ENCODE measurements at regions not wholly inside any gene's neighbourhood (a gene's known extent, or its start where the extent isn't known, plus 50 kb on each side); places are given as distances from the start of the nearest gene placed in this dataset.

DNA sequence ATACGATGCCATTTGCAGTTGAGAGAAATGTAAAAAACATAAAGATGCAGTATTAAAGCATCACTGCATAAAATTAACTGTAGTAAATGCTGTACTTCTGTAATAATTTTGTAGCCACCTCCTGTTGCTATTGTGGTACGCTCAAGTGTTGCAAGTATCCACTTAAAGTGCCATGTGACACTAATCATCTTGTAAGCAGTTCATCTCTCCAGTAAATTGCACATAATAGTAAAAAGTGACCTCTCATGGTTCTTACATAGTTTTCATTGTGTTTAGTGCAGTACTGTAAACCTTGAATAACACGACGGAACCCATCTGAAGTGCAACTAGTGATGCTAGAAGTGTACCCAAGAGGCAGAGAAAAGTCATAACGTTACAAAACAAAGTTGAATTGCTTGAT is 190.1 kb upstream of the VGLL2 start:
- H3K4me3 ChIP-seq (ENCODE audit: low read depth, low read length): no peak overlapping the region
- POLR2A ChIA-PET: no interaction called here
- H3K27me3 ChIP-seq (ENCODE audit: control insufficient read depth, insufficient read depth, low read length): no peaks in the 10 kb centered on the region
- CTCF ChIA-PET: no interaction called here
- no peaks in the 10 kb centered on the region for H3K9me3 ChIP-seq (ENCODE audit: control insufficient read depth, insufficient read depth, low read length)
- no peak for TF ChIP-seq CTCF (IDR thresholded peaks at IDR 0.05; ENCODE audit: low read depth, low read length)
- no peak overlapping the region for H3K27ac ChIP-seq (ENCODE audit: low read depth, low read length)
- DNase-seq (ENCODE audit: low read depth, low spot score): no peak

DNA sequence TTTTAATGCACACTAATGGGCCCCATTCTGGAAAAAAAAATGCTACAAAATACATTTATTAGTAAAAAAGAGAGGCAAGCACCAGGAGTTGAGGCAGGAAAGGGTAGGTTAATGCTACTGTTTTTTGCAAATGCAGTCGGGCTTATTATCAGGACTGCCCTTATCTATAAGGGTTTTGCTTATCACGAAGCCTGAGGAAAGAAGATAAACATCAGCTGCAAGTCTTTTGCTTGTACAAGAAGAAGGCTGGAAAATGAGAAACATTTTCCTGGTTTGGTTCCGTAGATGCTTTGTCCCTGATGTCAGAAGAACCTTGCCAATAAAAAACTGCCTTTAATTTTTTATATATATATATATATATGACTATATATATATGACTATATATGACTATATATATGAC is 189.3 kb upstream of the VGLL2 start:
- no peak for TF ChIP-seq CTCF (IDR thresholded peaks at IDR 0.05; ENCODE audit: low read depth, low read length)
- ChIA-PET CTCF (no interaction called here), POLR2A (no interaction called here)
- Histone ChIP-seq H3K27me3 (ENCODE audit: control insufficient read depth, insufficient read depth, low read length) (no peaks in the 10 kb centered on the region), H3K9me3 (ENCODE audit: control insufficient read depth, insufficient read depth, low read length) (no peaks in the 10 kb centered on the region), H3K27ac (ENCODE audit: low read depth, low read length) (no peak overlapping the region), H3K4me3 (ENCODE audit: low read depth, low read length) (no peak overlapping the region)
- DNase-seq (ENCODE audit: low read depth, low spot score): no peak

GRCh38 chr6:117077300-117077699 is 188.1 kb upstream of the VGLL2 start:
- no peak for DNase-seq (ENCODE audit: low read depth, low spot score)

DNA sequence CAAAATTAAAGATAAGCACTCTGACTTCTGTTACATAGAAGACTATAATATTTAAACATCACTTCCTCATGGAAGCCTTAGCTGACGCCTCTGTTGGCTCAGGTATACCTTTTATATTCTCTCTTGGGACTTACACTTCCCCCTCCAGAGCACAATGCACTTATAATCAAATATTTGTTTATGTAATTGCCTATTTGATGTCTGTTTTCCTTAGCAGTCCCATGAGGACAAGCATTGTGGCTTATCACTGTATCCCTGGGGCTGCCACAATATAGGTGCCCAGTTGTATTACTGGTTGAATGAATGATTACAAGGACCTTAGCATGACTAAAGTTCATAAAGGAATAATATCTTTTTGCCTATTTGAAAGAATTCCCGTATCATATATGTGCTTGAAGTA is 186.7 kb upstream of the VGLL2 start:
- Histone ChIP-seq H3K9me3 (ENCODE audit: control insufficient read depth, insufficient read depth, low read length) (no peaks in the 10 kb centered on the region), H3K4me3 (ENCODE audit: low read depth, low read length) (no peak overlapping the region), H3K27me3 (ENCODE audit: control insufficient read depth, insufficient read depth, low read length) (no peaks in the 10 kb centered on the region), H3K27ac (ENCODE audit: low read depth, low read length) (no peak overlapping the region)
- TF ChIP-seq CTCF (IDR thresholded peaks at IDR 0.05; ENCODE audit: low read depth, low read length): no peak
- ChIA-PET POLR2A (no interaction called here), CTCF (no interaction called here)
- no peak for DNase-seq (ENCODE audit: low read depth, low spot score)

More at GRCh38 chr6:117077300-117077699, 188.1 kb upstream of the VGLL2 start:
- POLR2A ChIA-PET: no interaction called here
- Histone ChIP-seq H3K4me3 (ENCODE audit: low read depth, low read length) (no peak overlapping the region), H3K27me3 (ENCODE audit: control insufficient read depth, insufficient read depth, low read length) (no peaks in the 10 kb centered on the region), H3K9me3 (ENCODE audit: control insufficient read depth, insufficient read depth, low read length) (no peaks in the 10 kb centered on the region), H3K27ac (ENCODE audit: low read depth, low read length) (no peak overlapping the region)
- TF ChIP-seq CTCF (IDR thresholded peaks at IDR 0.05; ENCODE audit: low read depth, low read length): no peak
- CTCF ChIA-PET: no interaction called here

- DNase-seq (ENCODE audit: low read depth, low spot score): no peak
- no peak overlapping the region for H3K27ac ChIP-seq (ENCODE audit: low read depth, low read length)
Observed at GRCh38 chr6:117079951-117080350, 185.4 kb upstream of the VGLL2 start.

More at GRCh38 chr6:117079951-117080350, 185.4 kb upstream of the VGLL2 start:
- TF ChIP-seq CTCF (IDR thresholded peaks at IDR 0.05; ENCODE audit: low read depth, low read length): no peak
- Histone ChIP-seq H3K27me3 (ENCODE audit: control insufficient read depth, insufficient read depth, low read length) (no peaks in the 10 kb centered on the region), H3K4me3 (ENCODE audit: low read depth, low read length) (no peak overlapping the region), H3K9me3 (ENCODE audit: control insufficient read depth, insufficient read depth, low read length) (no peaks in the 10 kb centered on the region)
- POLR2A ChIA-PET: no interaction called here
- CTCF ChIA-PET: no interaction called here

Measured in AG04450 (cell line).